ENCODE measurements at regions not wholly inside any gene's neighbourhood (a gene's known extent, or its start where the extent isn't known, plus 50 kb on each side); places are given as distances from the start of the nearest gene placed in this dataset.

DNA sequence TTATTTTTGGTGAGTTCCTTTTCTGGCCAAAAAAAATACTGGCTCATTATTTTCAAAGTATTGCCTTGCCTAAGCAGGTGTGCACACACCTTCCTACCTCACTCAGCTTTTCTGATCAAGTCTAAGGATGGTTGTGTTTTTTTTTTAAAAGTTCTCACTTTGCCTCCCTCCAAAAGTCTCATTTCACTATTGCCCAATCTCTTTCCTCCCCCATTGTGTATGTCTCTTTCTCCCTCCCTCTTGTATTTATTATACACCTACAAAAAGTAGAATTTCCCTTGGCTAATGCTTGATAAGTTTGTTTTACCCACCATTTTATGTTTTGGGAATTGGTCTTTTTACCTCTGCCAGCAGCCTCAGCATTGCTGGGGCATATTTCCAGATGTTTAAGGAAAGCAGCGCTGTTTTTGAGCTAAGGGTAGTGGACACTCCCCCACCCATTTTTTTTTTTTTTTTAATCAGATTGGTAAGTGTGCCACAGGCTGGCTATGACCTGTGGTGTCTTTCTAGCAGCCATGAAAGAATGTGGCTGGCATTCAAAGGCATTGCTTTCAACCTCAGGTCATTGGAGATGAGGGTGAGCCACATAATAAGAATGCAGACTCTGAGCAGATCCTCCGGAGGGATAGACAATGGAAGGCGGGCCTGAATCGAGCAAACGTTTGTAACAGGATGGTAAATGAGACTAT, 668.6 kb downstream of the UTRN start:
- TF ChIP-seq FOXA1 (IDR thresholded peaks at IDR 0.05) (no peak), SP1 (IDR thresholded peaks at IDR 0.05) (no peak), RXRA (IDR thresholded peaks at IDR 0.05) (no peak), FOXA2 (IDR thresholded peaks at IDR 0.05) (no peak), TAF1 (conservative IDR thresholded peaks at IDR 0.05) (no peak), HNF4G (IDR thresholded peaks at IDR 0.05) (no peak), YY1 (IDR thresholded peaks at IDR 0.05) (no peak), RAD21 (IDR thresholded peaks at IDR 0.05) (no peak), GABPA (IDR thresholded peaks at IDR 0.05 in 1 of 2, conservative IDR thresholded peaks at IDR 0.05 in 1 of 2) (no peak)
- Histone ChIP-seq H3K36me3 (ENCODE audit: control insufficient read depth in 4 of 4, insufficient read depth in 3 of 4, low read depth in 1 of 4, low read length in 3 of 4) (no peaks in the 10 kb centered on the region), H3K27ac (ENCODE audit: low read depth in 1 of 2, low read length in 2 of 2) (no peak overlapping the region), H3K27me3 (ENCODE audit: control insufficient read depth in 4 of 4, insufficient read depth in 4 of 4, low read length in 3 of 4) (no peaks in the 10 kb centered on the region), H3K9ac (ENCODE audit: low read depth in 1 of 2, low read length in 2 of 2) (no peak overlapping the region), H3K9me3 (ENCODE audit: control insufficient read depth in 4 of 4, low read length in 3 of 4) (no peaks in the 10 kb centered on the region), H3K4me1 (ENCODE audit: control insufficient read depth in 4 of 4, insufficient read depth in 4 of 4, low read length in 3 of 4) (no peaks in the 10 kb centered on the region), H3K4me3 (ENCODE audit: low read depth in 1 of 3, low read length in 3 of 3) (no peak overlapping the region)
- WGBS = 88% methylated on average over 5 of the region's 5 CpGs
- DNase-seq (ENCODE audit: low spot score) = no peak

DNA sequence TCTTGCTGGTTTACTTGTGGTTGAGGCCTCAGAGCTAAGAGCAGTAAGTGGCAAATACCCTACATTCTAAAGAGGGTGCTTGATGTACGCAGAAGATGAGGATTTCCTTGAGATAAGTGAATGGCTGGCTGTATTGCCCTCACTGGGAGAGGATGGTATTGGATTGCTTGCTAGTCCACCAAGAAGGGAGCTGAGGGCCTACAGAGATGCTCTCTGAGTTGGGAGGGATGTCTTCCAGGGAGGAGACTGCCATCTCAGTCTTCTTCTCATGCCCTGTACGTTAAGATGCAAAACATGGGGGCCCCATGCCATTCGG, 669.1 kb downstream of the UTRN start:
- Histone ChIP-seq H3K27ac (ENCODE audit: low read depth in 1 of 2, low read length in 2 of 2) (no peak overlapping the region), H3K9ac (ENCODE audit: low read depth in 1 of 2, low read length in 2 of 2) (no peak overlapping the region), H3K27me3 (ENCODE audit: control insufficient read depth in 4 of 4, insufficient read depth in 4 of 4, low read length in 3 of 4) (no peaks in the 10 kb centered on the region), H3K4me3 (ENCODE audit: low read depth in 1 of 3, low read length in 3 of 3) (no peak overlapping the region), H3K4me1 (ENCODE audit: control insufficient read depth in 4 of 4, insufficient read depth in 4 of 4, low read length in 3 of 4) (no peaks in the 10 kb centered on the region), H3K9me3 (ENCODE audit: control insufficient read depth in 4 of 4, low read length in 3 of 4) (no peaks in the 10 kb centered on the region), H3K36me3 (ENCODE audit: control insufficient read depth in 4 of 4, insufficient read depth in 3 of 4, low read depth in 1 of 4, low read length in 3 of 4) (no peaks in the 10 kb centered on the region)
- no peak for DNase-seq (ENCODE audit: low spot score)
- TF ChIP-seq HNF4G (IDR thresholded peaks at IDR 0.05) (no peak), FOXA2 (IDR thresholded peaks at IDR 0.05) (no peak)
- TF ChIP-seq, protein P1, sequence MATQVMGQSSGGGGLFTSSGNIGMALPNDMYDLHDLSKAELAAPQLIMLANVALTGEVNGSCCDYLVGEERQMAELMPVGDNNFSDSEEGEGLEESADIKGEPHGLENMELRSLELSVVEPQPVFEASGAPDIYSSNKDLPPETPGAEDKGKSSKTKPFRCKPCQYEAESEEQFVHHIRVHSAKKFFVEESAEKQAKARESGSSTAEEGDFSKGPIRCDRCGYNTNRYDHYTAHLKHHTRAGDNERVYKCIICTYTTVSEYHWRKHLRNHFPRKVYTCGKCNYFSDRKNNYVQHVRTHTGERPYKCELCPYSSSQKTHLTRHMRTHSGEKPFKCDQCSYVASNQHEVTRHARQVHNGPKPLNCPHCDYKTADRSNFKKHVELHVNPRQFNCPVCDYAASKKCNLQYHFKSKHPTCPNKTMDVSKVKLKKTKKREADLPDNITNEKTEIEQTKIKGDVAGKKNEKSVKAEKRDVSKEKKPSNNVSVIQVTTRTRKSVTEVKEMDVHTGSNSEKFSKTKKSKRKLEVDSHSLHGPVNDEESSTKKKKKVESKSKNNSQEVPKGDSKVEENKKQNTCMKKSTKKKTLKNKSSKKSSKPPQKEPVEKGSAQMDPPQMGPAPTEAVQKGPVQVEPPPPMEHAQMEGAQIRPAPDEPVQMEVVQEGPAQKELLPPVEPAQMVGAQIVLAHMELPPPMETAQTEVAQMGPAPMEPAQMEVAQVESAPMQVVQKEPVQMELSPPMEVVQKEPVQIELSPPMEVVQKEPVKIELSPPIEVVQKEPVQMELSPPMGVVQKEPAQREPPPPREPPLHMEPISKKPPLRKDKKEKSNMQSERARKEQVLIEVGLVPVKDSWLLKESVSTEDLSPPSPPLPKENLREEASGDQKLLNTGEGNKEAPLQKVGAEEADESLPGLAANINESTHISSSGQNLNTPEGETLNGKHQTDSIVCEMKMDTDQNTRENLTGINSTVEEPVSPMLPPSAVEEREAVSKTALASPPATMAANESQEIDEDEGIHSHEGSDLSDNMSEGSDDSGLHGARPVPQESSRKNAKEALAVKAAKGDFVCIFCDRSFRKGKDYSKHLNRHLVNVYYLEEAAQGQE (IDR thresholded peaks at IDR 0.05) = no peak
- WGBS = 88% methylated on average over 3 of the region's 3 CpGs

GRCh38 chr6:144955392-144955791, 670.3 kb downstream of the UTRN start:
- no peaks in the 10 kb centered on the region for H3K4me1 ChIP-seq (ENCODE audit: control insufficient read depth in 4 of 4, insufficient read depth in 4 of 4, low read length in 3 of 4)
- DNase-seq (ENCODE audit: low spot score) = no peak
- WGBS = 57% methylated on average over 2 of the region's 2 CpGs
- H3K9ac ChIP-seq (ENCODE audit: low read depth in 1 of 2, low read length in 2 of 2) = no peak overlapping the region
- no peak for TF ChIP-seq EGR1 (IDR thresholded peaks at IDR 0.05; ENCODE audit: low read depth in 2 of 2)
- TF ChIP-seq, protein P1 (IDR thresholded peaks at IDR 0.05) = no peak
- no peak overlapping the region for H3K4me3 ChIP-seq (ENCODE audit: low read depth in 1 of 3, low read length in 3 of 3)
- H3K27ac ChIP-seq (ENCODE audit: low read depth in 1 of 2, low read length in 2 of 2) = no peak overlapping the region
- H3K27me3 ChIP-seq (ENCODE audit: control insufficient read depth in 4 of 4, insufficient read depth in 4 of 4, low read length in 3 of 4) = no peaks in the 10 kb centered on the region
- H3K36me3 ChIP-seq (ENCODE audit: control insufficient read depth in 4 of 4, insufficient read depth in 3 of 4, low read depth in 1 of 4, low read length in 3 of 4) = no peaks in the 10 kb centered on the region
- no peaks in the 10 kb centered on the region for H3K9me3 ChIP-seq (ENCODE audit: control insufficient read depth in 4 of 4, low read length in 3 of 4)

All from liver (tissue), 7 donors.